Muscle of leg (tissue), 3 donors: ENCODE measurements at regions not wholly inside any gene's neighbourhood (a gene's known extent, or its start where the extent isn't known, plus 50 kb on each side); places are given as distances from the start of the nearest gene placed in this dataset.

Source experiments
- DNase-seq: peaks from one replicate; pipeline ENCODE4 v3.0.0; 2013
- H3K27ac ChIP-seq: one replicate; pipeline ENCODE4 v1.5.1; 2013; ENCODE audit warnings: mild to moderate bottlenecking, low read length, control low read depth
- H3K27me3 ChIP-seq: one replicate; pipeline ENCODE4 v1.6.1; 2013; ENCODE audit warnings: low read length; ENCODE audit not compliant: control insufficient read depth, insufficient read depth
- H3K36me3 ChIP-seq: one replicate; pipeline ENCODE4 v1.6.1; 2013; ENCODE audit warnings: low read length; ENCODE audit not compliant: control insufficient read depth, insufficient read depth
- H3K4me1 ChIP-seq: one replicate; pipeline ENCODE4 v1.6.1; 2013; ENCODE audit warnings: low read length; ENCODE audit not compliant: control insufficient read depth, insufficient read depth
- H3K4me3 ChIP-seq: one replicate; pipeline ENCODE4 v1.5.1; 2013; ENCODE audit warnings: low read length, control low read depth
- H3K9me3 ChIP-seq: replicated peaks from 2 replicates; pipeline ENCODE4 v1.6.1; 2013; ENCODE audit warnings: low read depth, low read length; ENCODE audit not compliant: control insufficient read depth
- WGBS: methylation state at CpG from one replicate; pipeline ENCODE4 v1.1.5; 2013; ENCODE audit warnings: missing lambda C conversion rate; ENCODE audit not compliant: insufficient coverage; 5-methylcytosine and 5-hydroxymethylcytosine counted together

GRCh38 chr20:12156252-12156651, 238.6 kb downstream of the BTBD3 start:
- Histone ChIP-seq H3K27ac (no peak overlapping the region), H3K27me3 (no peaks in the 10 kb centered on the region), H3K4me1 (no peaks in the 10 kb centered on the region), H3K36me3 (no peaks in the 10 kb centered on the region), H3K4me3 (no peak overlapping the region), H3K9me3 (no peaks in the 10 kb centered on the region)
- WGBS, result no CpG with 5 or more reads among the region's 4 CpGs
- DNase-seq, result no peak

- no peak overlapping the region for H3K4me3 ChIP-seq
- H3K27me3 ChIP-seq, result no peaks in the 10 kb centered on the region
- H3K27ac ChIP-seq, result no peak overlapping the region
- H3K4me1 ChIP-seq, result no peaks in the 10 kb centered on the region
- DNase-seq, result no peak
- H3K36me3 ChIP-seq, result no peaks in the 10 kb centered on the region
- WGBS, result 96% methylated on average over 4 of the region's 6 CpGs
- no peaks in the 10 kb centered on the region for H3K9me3 ChIP-seq
Observed at GRCh38 chr20:12159261-12159660, 241.6 kb downstream of the BTBD3 start.

DNA sequence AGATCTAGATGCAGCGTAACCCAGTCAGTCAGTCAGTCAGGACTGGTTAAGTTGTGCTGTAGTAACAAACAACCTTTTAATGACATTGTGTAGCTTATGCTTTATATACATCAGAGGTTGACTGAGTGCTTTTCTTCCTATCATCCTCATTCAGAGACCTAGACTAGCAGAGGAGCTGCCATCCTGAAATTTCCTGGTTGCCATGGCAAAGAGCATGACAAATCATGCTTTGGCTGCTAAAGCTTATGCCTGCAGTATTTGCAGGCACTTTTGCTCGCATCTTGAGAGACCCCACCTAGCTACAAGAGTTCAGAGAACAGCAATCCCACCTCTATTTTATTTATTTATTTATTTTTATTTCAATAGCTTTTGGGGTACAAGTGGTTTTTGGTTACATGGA, 244.0 kb downstream of the BTBD3 start:
- H3K36me3 ChIP-seq, result no peaks in the 10 kb centered on the region
- no peak overlapping the region for H3K4me3 ChIP-seq
- H3K27ac ChIP-seq, result no peak overlapping the region
- H3K9me3 ChIP-seq, result no peaks in the 10 kb centered on the region
- H3K27me3 ChIP-seq, result no peaks in the 10 kb centered on the region
- no peaks in the 10 kb centered on the region for H3K4me1 ChIP-seq
- no peak for DNase-seq
- WGBS, result no CpG with 5 or more reads among the region's 2 CpGs

GRCh38 chr20:12166053-12166717, 248.5 kb downstream of the BTBD3 start:
- Histone ChIP-seq H3K4me1 (no peaks in the 10 kb centered on the region), H3K4me3 (no peak overlapping the region), H3K27ac (no peak overlapping the region), H3K27me3 (no peaks in the 10 kb centered on the region), H3K36me3 (no peaks in the 10 kb centered on the region), H3K9me3 (no peaks in the 10 kb centered on the region)
- WGBS, result 68% methylated on average over 3 of the region's 4 CpGs
- DNase-seq, result peak; percentile 11

- Histone ChIP-seq H3K9me3 (no peaks in the 10 kb centered on the region), H3K36me3 (no peaks in the 10 kb centered on the region), H3K27me3 (no peaks in the 10 kb centered on the region), H3K27ac (no peak overlapping the region), H3K4me3 (no peak overlapping the region), H3K4me1 (peaks cover 2% of the 10 kb centered on the region)
- WGBS, result no CpG with 5 or more reads among the region's 1 CpG
- no peak for DNase-seq
Observed at GRCh38 chr20:12170406-12170805, 252.7 kb downstream of the BTBD3 start.

DNA sequence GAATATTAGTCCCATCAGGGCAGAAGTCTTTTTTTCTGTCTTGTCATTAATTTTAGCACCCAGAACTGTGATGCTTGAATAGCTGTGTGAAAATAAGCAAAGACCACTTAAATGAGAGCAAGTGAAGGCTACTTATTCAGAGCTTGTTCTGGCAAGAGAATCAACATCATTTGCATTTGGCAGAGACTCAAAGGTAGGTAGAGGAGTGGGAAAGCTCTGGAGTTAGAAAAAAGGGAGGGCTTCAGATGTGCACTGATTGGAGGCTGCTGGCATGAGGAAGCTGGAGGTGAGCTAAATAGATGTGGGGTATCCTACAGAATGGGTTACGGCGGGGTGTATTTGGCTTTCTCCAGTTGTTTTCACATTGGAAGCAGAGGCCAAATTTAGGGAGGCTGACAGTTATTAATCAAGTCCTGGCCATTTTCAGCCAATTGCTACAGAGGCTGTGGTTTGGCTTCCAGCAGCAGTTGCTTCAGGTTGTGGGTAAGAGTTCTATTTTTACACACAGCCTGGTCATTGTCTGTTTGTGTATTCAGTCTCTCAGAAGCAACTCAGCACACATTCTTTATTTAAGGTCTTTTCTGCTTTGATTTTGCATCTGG, 254.3 kb downstream of the BTBD3 start:
- 100% methylated on average over 2 of the region's 2 CpGs for WGBS
- peaks cover 2% of the 10 kb centered on the region for H3K4me1 ChIP-seq
- H3K4me3 ChIP-seq, result no peak overlapping the region
- no peaks in the 10 kb centered on the region for H3K9me3 ChIP-seq
- no peaks in the 10 kb centered on the region for H3K36me3 ChIP-seq
- peak; percentile 6 for DNase-seq
- no peaks in the 10 kb centered on the region for H3K27me3 ChIP-seq
- no peak overlapping the region for H3K27ac ChIP-seq

GRCh38 chr20:12173347-12174012, 255.8 kb downstream of the BTBD3 start:
- H3K9me3 ChIP-seq, result no peaks in the 10 kb centered on the region
- H3K27ac ChIP-seq, result no peak overlapping the region
- H3K27me3 ChIP-seq, result no peaks in the 10 kb centered on the region
- no peak overlapping the region for H3K4me3 ChIP-seq
- no peaks in the 10 kb centered on the region for H3K36me3 ChIP-seq
- DNase-seq, result no peak
- WGBS, result no CpG with 5 or more reads among the region's 2 CpGs
- peaks cover 2% of the 10 kb centered on the region for H3K4me1 ChIP-seq

DNA sequence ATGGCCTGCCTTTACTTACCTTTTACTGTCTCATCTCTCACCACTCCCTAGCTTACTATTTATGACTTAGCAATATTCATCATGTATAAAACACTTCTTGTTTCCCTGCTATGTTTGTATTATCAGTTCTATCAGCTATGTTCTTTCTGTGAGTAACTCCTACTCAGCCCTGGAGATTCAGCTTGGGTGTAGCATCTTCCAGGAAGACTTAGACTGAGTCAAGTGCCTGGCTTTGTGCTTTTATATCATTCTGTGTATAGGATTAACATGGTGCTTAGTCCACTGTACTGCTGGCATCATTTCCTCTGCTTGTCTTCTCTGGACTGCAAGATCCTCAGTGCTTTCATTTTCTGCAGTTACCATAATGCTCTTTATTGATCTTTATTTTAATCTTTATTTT, 257.8 kb downstream of the BTBD3 start:
- DNase-seq, result no peak
- no peak overlapping the region for H3K27ac ChIP-seq
- H3K4me1 ChIP-seq, result peaks cover 2% of the 10 kb centered on the region
- H3K36me3 ChIP-seq, result no peaks in the 10 kb centered on the region
- no peaks in the 10 kb centered on the region for H3K9me3 ChIP-seq
- no peak overlapping the region for H3K4me3 ChIP-seq
- no peaks in the 10 kb centered on the region for H3K27me3 ChIP-seq

DNA sequence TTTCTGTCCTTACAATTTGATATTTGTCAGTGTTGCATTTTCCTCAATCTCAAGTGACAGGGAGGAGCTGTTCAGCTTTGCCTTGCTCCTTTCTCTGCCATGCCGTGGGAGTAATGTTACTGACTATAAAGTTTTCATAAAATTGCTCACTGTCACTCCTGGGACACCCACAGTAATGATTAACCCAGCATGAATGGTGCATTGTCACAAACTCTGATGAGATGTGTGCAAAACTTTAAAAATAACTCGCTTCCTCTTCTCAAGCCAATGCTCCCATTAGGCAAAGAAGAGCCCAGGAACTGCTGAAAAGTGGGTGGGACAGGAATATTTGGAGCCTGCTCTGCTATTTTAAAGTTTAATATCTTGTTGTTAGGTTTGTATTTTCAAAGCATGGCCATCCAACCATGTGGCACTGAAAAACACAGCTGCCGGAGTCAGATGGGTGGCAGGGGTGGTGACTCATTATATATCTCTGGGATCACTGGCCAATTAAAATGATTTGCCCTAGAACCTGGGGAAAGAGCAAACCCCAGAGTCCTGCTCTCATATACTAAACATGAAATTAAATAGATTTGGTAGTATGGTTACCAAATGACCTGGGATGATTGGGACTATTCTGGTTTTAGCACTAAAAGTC, 260.1 kb downstream of the BTBD3 start:
- no peak overlapping the region for H3K4me3 ChIP-seq
- WGBS, result no CpG with 5 or more reads among the region's 3 CpGs
- no peaks in the 10 kb centered on the region for H3K36me3 ChIP-seq
- H3K27ac ChIP-seq, result no peak overlapping the region
- H3K4me1 ChIP-seq, result no peaks in the 10 kb centered on the region
- no peaks in the 10 kb centered on the region for H3K9me3 ChIP-seq
- DNase-seq, result no peak
- no peaks in the 10 kb centered on the region for H3K27me3 ChIP-seq

- DNase-seq, result no peak
- H3K4me3 ChIP-seq, result no peak overlapping the region
- no peaks in the 10 kb centered on the region for H3K36me3 ChIP-seq
- H3K4me1 ChIP-seq, result no peaks in the 10 kb centered on the region
- H3K27ac ChIP-seq, result no peak overlapping the region
- H3K27me3 ChIP-seq, result no peaks in the 10 kb centered on the region
- no peaks in the 10 kb centered on the region for H3K9me3 ChIP-seq
- no CpG with 5 or more reads among the region's 1 CpG for WGBS
Observed at GRCh38 chr20:12179692-12180091, 262.0 kb downstream of the BTBD3 start.
